ENCODE measurements at regions not wholly inside any gene's neighbourhood (a gene's known extent, or its start where the extent isn't known, plus 50 kb on each side); places are given as distances from the start of the nearest gene placed in this dataset.
"Not testable (repeated sequence)": the region's sequence is repeated elsewhere in the genome, so short reads cannot be mapped to it uniquely, and the experiment has no call there.

GRCh38 chr4:28772066-28772465, 1911.4 kb downstream of the STIM2 start:
- no peak for DNase-seq

- DNase-seq = no peak
These were observed 1912.1 kb downstream of the STIM2 start for GRCh38 chr4:28772788-28773187.

GRCh38 chr4:28774344-28774743, 1913.7 kb downstream of the STIM2 start:
- no peak for DNase-seq

GRCh38 chr4:28776004-28776403, 1915.4 kb downstream of the STIM2 start:
- no peak for DNase-seq

GRCh38 chr4:28784188-28784587, 1923.5 kb downstream of the STIM2 start:
- no peak for DNase-seq

GRCh38 chr4:28787947-28788346, 1927.3 kb downstream of the STIM2 start:
- no peak for DNase-seq

- no peak for DNase-seq
These were observed 1928.4 kb downstream of the STIM2 start for GRCh38 chr4:28788929-28789490.

- DNase-seq = no peak
These were observed 1927.1 kb upstream of the PCDH7 start for GRCh38 chr4:28792917-28793597.

- DNase-seq = no peak
These were observed 1920.5 kb upstream of the PCDH7 start for GRCh38 chr4:28799696-28800095.

GRCh38 chr4:28811025-28811424, 1909.1 kb upstream of the PCDH7 start:
- DNase-seq = no peak

- no peak for DNase-seq
These were observed 1898.0 kb upstream of the PCDH7 start for GRCh38 chr4:28822163-28822562.

GRCh38 chr4:28827866-28828265, 1892.3 kb upstream of the PCDH7 start:
- DNase-seq = no peak

- no peak for DNase-seq
These were observed 1888.3 kb upstream of the PCDH7 start for GRCh38 chr4:28831867-28832266.

- no peak for DNase-seq
These were observed 1887.7 kb upstream of the PCDH7 start for GRCh38 chr4:28832444-28832843.

- DNase-seq = no peak
These were observed 1886.0 kb upstream of the PCDH7 start for GRCh38 chr4:28834120-28834519.

- DNase-seq = no peak
These were observed 1884.7 kb upstream of the PCDH7 start for GRCh38 chr4:28835501-28835900.

- no peak for DNase-seq
These were observed 1877.9 kb upstream of the PCDH7 start for GRCh38 chr4:28842271-28842670.

- no peak for DNase-seq
These were observed 1875.0 kb upstream of the PCDH7 start for GRCh38 chr4:28845158-28845557.

- not testable (repeated sequence) for DNase-seq
These were observed 1863.1 kb upstream of the PCDH7 start for GRCh38 chr4:28857028-28857427.

GRCh38 chr4:28868841-28869240, 1851.3 kb upstream of the PCDH7 start:
- DNase-seq = no peak

GRCh38 chr4:28879178-28879577, 1841.0 kb upstream of the PCDH7 start:
- DNase-seq = no peak

GRCh38 chr4:28879900-28880299, 1840.3 kb upstream of the PCDH7 start:
- no peak for DNase-seq

- DNase-seq = no peak
These were observed 1837.0 kb upstream of the PCDH7 start for GRCh38 chr4:28883211-28883610.

- no peak for DNase-seq
These were observed 1833.2 kb upstream of the PCDH7 start for GRCh38 chr4:28886934-28887333.

Data from SIG-M5 (cell line).